ENCODE measurements at regions not wholly inside any gene's neighbourhood (a gene's known extent, or its start where the extent isn't known, plus 50 kb on each side); places are given as distances from the start of the nearest gene placed in this dataset.

GRCh38 chr14:58709949-58710348 is 72.2 kb downstream of the DACT1 start:
- TF ChIP-seq TOX (CRISPR knock-in tag; IDR thresholded peaks at IDR 0.05; ENCODE audit: borderline replicate concordance) (no peak), CSRNP3 (CRISPR knock-in tag; IDR thresholded peaks at IDR 0.05) (no peak), RARB (CRISPR knock-in tag; IDR thresholded peaks at IDR 0.05) (no peak), ZFP3 (CRISPR knock-in tag; IDR thresholded peaks at IDR 0.05) (no peak), PPARA (CRISPR knock-in tag; IDR thresholded peaks at IDR 0.05; ENCODE audit: borderline replicate concordance) (no peak), GLIS3 (CRISPR knock-in tag; IDR thresholded peaks at IDR 0.05) (no peak)
